K562 (cell line): ENCODE measurements at regions not wholly inside any gene's neighbourhood (a gene's known extent, or its start where the extent isn't known, plus 50 kb on each side); places are given as distances from the start of the nearest gene placed in this dataset.

Source experiments
- ATAC-seq: fragments of 200-7000 bp; cut with Tn5 transposase; 3 replicates; pipeline ENCODE4 v1.9.1; 2020; ENCODE audit warnings: moderate library complexity
- BruUV-seq: library from RNA; stranded (reverse); fragments of 400-500 nt; replicated peaks from 2 replicates; lab custom pipeline; 2021; lab: Mats Ljungman, UMichigan
- CTCF ChIA-PET: fragments of 300-600 bp; formaldehyde crosslinking; extraction: SDS; loops from one replicate; lab custom pipeline; 2021; ENCODE audit warnings: low intra/inter-chr PET ratio; lab: Yijun Ruan, JAX
- POLR2A ChIA-PET: fragments of 300-600, 350-650 bp; sonication (Branson Sonifier 250); formaldehyde crosslinking; extraction: SDS; loops from one replicate; lab custom pipeline; 2021; ENCODE audit warnings: antibody characterized with exemption, inconsistent platforms; lab: Yijun Ruan, JAX
- DNase-seq, 4 experiments: peaks; one replicate each; pipeline versions ENCODE4 v3.0.0 to v3.0.0-alpha.2; 2011 to 2018; ENCODE audit warnings: low spot score in 3 of 4, mixed read lengths in 3 of 4; ENCODE audit errors: extremely low read depth in 1 of 4
- FAIRE-seq: peaks from 2 replicates; lab custom pipeline; 2011; peaks lifted over from hg19 to GRCh38; lab: Jason Lieb, UNC
- H2AFZ ChIP-seq: 2 replicates; pipeline ENCODE4 v1.6.0; 2011; ENCODE audit warnings: low read depth, low read length, control low read depth, inconsistent platforms
- H3K27ac ChIP-seq: fragments of 200-600 bp; 3 replicates; pipeline ENCODE4 v1.8.0; 2011; ENCODE audit warnings: low read depth, mild to moderate bottlenecking, control low read depth, inconsistent platforms, low read length, moderate library complexity, mixed read lengths; ENCODE audit errors: extremely low read depth
- H3K27me3 ChIP-seq, 2 experiments: fragments of 300-600 bp in 1 of 2; 2 replicates in 1 of 2; 3 replicates in 1 of 2; pipeline versions ENCODE4 v1.6.0 to v1.8.0; 2011; ENCODE audit warnings: inconsistent platforms in 2 of 2, low read length in 2 of 2, mild to moderate bottlenecking in 1 of 2, mixed read lengths in 1 of 2, moderate library complexity in 1 of 2; ENCODE audit not compliant: control insufficient read depth in 2 of 2, insufficient read depth in 2 of 2
- H3K36me3 ChIP-seq: fragments of 300-600 bp; 3 replicates; pipeline ENCODE4 v1.8.0; 2011; ENCODE audit warnings: mild to moderate bottlenecking, low read length, inconsistent platforms; ENCODE audit not compliant: control insufficient read depth, insufficient read depth
- H3K4me1 ChIP-seq, 2 experiments: fragments of 200-600 bp in 1 of 2; replicated peaks in 1 of 2; 2 replicates in 1 of 2; 3 replicates in 1 of 2; pipeline versions ENCODE4 v1.5.1 to v1.8.0; 2011; ENCODE audit warnings: inconsistent platforms in 2 of 2, low read length in 2 of 2, mild to moderate bottlenecking in 1 of 2, mixed read lengths in 1 of 2, moderate library complexity in 1 of 2; ENCODE audit not compliant: control insufficient read depth in 2 of 2, insufficient read depth in 2 of 2
- H3K4me2 ChIP-seq: 2 replicates; pipeline ENCODE4 v1.6.1; 2011; ENCODE audit warnings: low read length, control low read depth, inconsistent platforms, mixed read lengths; ENCODE audit not compliant: insufficient read depth
- H3K4me3 ChIP-seq: fragments of 200-600 bp; sonication (generic), shearing (Covaris generic); 2 replicates; pipeline ENCODE4 v1.5.1; 2016; ENCODE audit warnings: control low read depth, inconsistent platforms
- H3K79me2 ChIP-seq: fragments of 200-600 bp; 3 replicates; pipeline ENCODE4 v1.8.0; 2011; ENCODE audit warnings: low read length, inconsistent platforms; ENCODE audit not compliant: control insufficient read depth, insufficient read depth
- H3K9ac ChIP-seq, 2 experiments: 2 replicates each; pipeline versions ENCODE4 v1.6.0 to v1.6.1; 2011; ENCODE audit warnings: low read depth in 2 of 2, low read length in 2 of 2, control low read depth in 1 of 2, inconsistent platforms in 1 of 2, mild to moderate bottlenecking in 1 of 2, mixed read lengths in 1 of 2; ENCODE audit not compliant: insufficient read depth in 1 of 2
- H3K9me1 ChIP-seq: one replicate; pipeline ENCODE4 v1.6.0; 2011; ENCODE audit warnings: inconsistent platforms, mild to moderate bottlenecking, low read length, moderate library complexity; ENCODE audit not compliant: control insufficient read depth, insufficient read depth
- H3K9me3 ChIP-seq: replicated peaks from 2 replicates; pipeline ENCODE4 v1.5.1; 2011; ENCODE audit warnings: low read depth, low read length, inconsistent platforms; ENCODE audit not compliant: control insufficient read depth, insufficient read depth
- H4K20me1 ChIP-seq: replicated peaks from 2 replicates; pipeline ENCODE4 v1.6.1; 2011; ENCODE audit warnings: low read length, inconsistent platforms, mixed read lengths; ENCODE audit not compliant: control insufficient read depth, insufficient read depth
- CAMTA2 ChIP-seq: fragments of 250-450 bp; sonication (Bioruptor Pico); conservative IDR thresholded peaks from 2 replicates; pipeline ENCODE4 v1.5.1; 2022
- EZH2 ChIP-seq: IDR thresholded peaks from 2 replicates; pipeline ENCODE4 v1.6.1; 2012; ENCODE audit warnings: low read depth, mild to moderate bottlenecking, inconsistent platforms, low read length, borderline replicate concordance
- FOXM1 ChIP-seq, 2 experiments: fragments of 450-650 bp in 1 of 2; sonication (generic) in 1 of 2; formaldehyde crosslinking in 1 of 2; IDR thresholded peaks; 2 replicates each; pipeline versions ENCODE4 v1.6.1 to v1.9.0; 2017 to 2022; ENCODE audit warnings: low read depth in 2 of 2, mild to moderate bottlenecking in 2 of 2, missing genetic modification reagents in 1 of 2, moderate library complexity in 1 of 2
- LEF1 ChIP-seq: fragments of 450-650 bp; IDR thresholded peaks from 2 replicates; pipeline ENCODE4 v1.6.1; 2016; ENCODE audit warnings: mild to moderate bottlenecking
- NONO ChIP-seq, 2 experiments: fragments of 200-400 bp in 1 of 2; fragments of 450-650 bp in 1 of 2; formaldehyde crosslinking in 1 of 2; IDR thresholded peaks; 2 replicates each; pipeline ENCODE4 v1.6.1; 2017; ENCODE audit warnings: low read depth in 2 of 2, mild to moderate bottlenecking in 2 of 2, moderate library complexity in 2 of 2, low read length in 1 of 2
- NR4A1 ChIP-seq, 2 experiments: fragments of 250-450 bp in 1 of 2; fragments of 450-650 bp in 1 of 2; sonication (Bioruptor Pico) in 1 of 2; IDR thresholded peaks; 2 replicates each; pipeline versions ENCODE4 v1.4.0 to v1.6.1; 2016 to 2020; ENCODE audit warnings: mild to moderate bottlenecking in 2 of 2, missing compliant biosample characterization in 1 of 2, missing genetic modification characterization in 1 of 2, moderate library complexity in 1 of 2
- NUFIP1 ChIP-seq: fragments of 450-650 bp; IDR thresholded peaks from 2 replicates; pipeline ENCODE4 v1.6.1; 2018; ENCODE audit not compliant: partially characterized antibody
- OTX1 ChIP-seq: fragments of 450-650 bp; formaldehyde crosslinking; IDR thresholded peaks from 2 replicates; pipeline ENCODE4 v1.4.0; 2022; ENCODE audit warnings: mild to moderate bottlenecking
- PHB2 ChIP-seq: fragments of 450-650 bp; IDR thresholded peaks from 2 replicates; pipeline ENCODE4 v1.6.1; 2017; ENCODE audit warnings: low read depth
- POLR2G ChIP-seq: fragments of 200-400 bp; formaldehyde crosslinking; IDR thresholded peaks from 2 replicates; pipeline ENCODE4 v1.6.1; 2017; ENCODE audit warnings: low read depth, mild to moderate bottlenecking, antibody characterized with exemption, low read length, moderate library complexity
- PPARD ChIP-seq: fragments of 250-450 bp; sonication (Bioruptor Pico); IDR thresholded peaks from 2 replicates; pipeline ENCODE4 v1.8.0; 2022; ENCODE audit warnings: inconsistent platforms, mild to moderate bottlenecking, moderate library complexity
- SETDB1 ChIP-seq: IDR thresholded peaks from one replicate; pipeline ENCODE4 v1.6.1; 2012; ENCODE audit warnings: low read length, control low read depth, inconsistent platforms
- TOE1 ChIP-seq, 2 experiments: fragments of 450-650 bp in 1 of 2; sonication (generic) in 1 of 2; formaldehyde crosslinking in 1 of 2; IDR thresholded peaks; 2 replicates each; pipeline versions ENCODE4 v1.7.1 to v1.8.0; 2016 to 2022; ENCODE audit warnings: borderline replicate concordance in 2 of 2, mild to moderate bottlenecking in 2 of 2, antibody characterized with exemption in 1 of 2, inconsistent platforms in 1 of 2, low read depth in 1 of 2, missing genetic modification reagents in 1 of 2, moderate library complexity in 1 of 2
- ZBTB9 ChIP-seq: fragments of 450-650 bp; formaldehyde crosslinking; IDR thresholded peaks from 2 replicates; pipeline ENCODE4 v1.4.0; 2020; ENCODE audit warnings: mild to moderate bottlenecking, moderate library complexity
- ZNF175 ChIP-seq: fragments of 200-800 bp; sonication (Bioruptor generic); IDR thresholded peaks from 2 replicates; pipeline ENCODE4 v1.6.1; 2016; ENCODE audit warnings: low read depth, mild to moderate bottlenecking, missing genetic modification characterization, missing compliant biosample characterization
- ZNF584 ChIP-seq: fragments of 200-800 bp; sonication (Bioruptor generic); IDR thresholded peaks from 2 replicates; pipeline ENCODE4 v1.6.1; 2016; ENCODE audit warnings: low read depth, mild to moderate bottlenecking, missing genetic modification characterization, missing compliant biosample characterization
- ZNF79 ChIP-seq: fragments of 250-450 bp; sonication (Bioruptor Pico); IDR thresholded peaks from 2 replicates; pipeline ENCODE4 v1.4.0; 2020; ENCODE audit warnings: low read depth, mild to moderate bottlenecking, moderate library complexity
- WGBS: fragments of 100-300 bp; shearing (Covaris generic); methylation state at CpG from one replicate; pipeline ENCODE4 v1.1.6; 2016; ENCODE audit warnings: low coverage, mixed read lengths; ENCODE audit not compliant: insufficient coverage; ENCODE audit errors: missing lambda C conversion rate; 5-methylcytosine and 5-hydroxymethylcytosine counted together
- in situ Hi-C: fragments of 300-500 bp; cut with MboI; formaldehyde crosslinking; loops from 4 replicates; pipeline ENCODE4 v1.15.0; 2018; ENCODE audit warnings: inconsistent platforms, mixed read lengths
- intact Hi-C: fragments of 100-400 bp; cut with micrococcal nuclease; formaldehyde crosslinking; loops from 2 replicates; pipeline ENCODE4 v1.14.2; 2022

- H4K20me1 ChIP-seq: no peaks in the 10 kb centered on the region
- 3% methylated on average over 2 of the region's 2 CpGs for WGBS
- no peak for DNase-seq
- H3K4me3 ChIP-seq: no peak overlapping the region
- no TSS peak for BruUV-seq
- no peak overlapping the region for H3K9ac ChIP-seq
- ATAC-seq: no peak
- H3K9me3 ChIP-seq: no peaks in the 10 kb centered on the region
- H3K4me2 ChIP-seq: no peak overlapping the region
- H3K9me1 ChIP-seq: no peaks in the 10 kb centered on the region
- no peaks in the 10 kb centered on the region for H3K4me1 ChIP-seq
- FAIRE-seq: no peak
- in situ Hi-C loops: no loop called here
- no peaks in the 10 kb centered on the region for H3K27me3 ChIP-seq
- no peaks in the 10 kb centered on the region for H3K36me3 ChIP-seq
- no peak overlapping the region for H2AFZ ChIP-seq
- ChIA-PET CTCF (no interaction called here), POLR2A (no interaction called here)
- no peaks in the 10 kb centered on the region for H3K79me2 ChIP-seq
- intact Hi-C loops: no loop called here
- H3K27ac ChIP-seq: no peak overlapping the region
- no peak for TF ChIP-seq ZNF584
- TF ChIP-seq FOXM1 (IDR thresholded peaks at IDR 0.05; ENCODE audit: low read depth): no peak
- TF ChIP-seq FOXM1 (CRISPR knock-in tag; IDR thresholded peaks at IDR 0.05; ENCODE audit: low read depth): no peak
- TF ChIP-seq PHB2: no peak
- TF ChIP-seq NUFIP1: no peak
- no peak for TF ChIP-seq ZNF175 (CRISPR knock-in tag)
- TF ChIP-seq OTX1: no peak
- no peak for TF ChIP-seq ZBTB9 (CRISPR knock-in tag)
- no peak for TF ChIP-seq CAMTA2 (CRISPR knock-in tag)
- TF ChIP-seq TOE1 (IDR thresholded peaks at IDR 0.05; ENCODE audit: borderline replicate concordance): no peak
- TF ChIP-seq TOE1 (CRISPR knock-in tag; IDR thresholded peaks at IDR 0.05; ENCODE audit: borderline replicate concordance, low read depth): no peak
- TF ChIP-seq NR4A1 (CRISPR knock-in tag; IDR thresholded peaks at IDR 0.05): no peak
- TF ChIP-seq NR4A1 (tag; IDR thresholded peaks at IDR 0.05): no peak
- no peak for TF ChIP-seq EZH2
- TF ChIP-seq NONO (IDR thresholded peaks at IDR 0.05; ENCODE audit: low read depth in 2 of 2, low read length in 1 of 2): no peak
- no peak for TF ChIP-seq SETDB1
- no peak for TF ChIP-seq ZNF79 (CRISPR knock-in tag)
- TF ChIP-seq POLR2G: no peak
- no peak for TF ChIP-seq PPARD (CRISPR knock-in tag)
- TF ChIP-seq LEF1: no peak
Observed at GRCh38 chr10:58140054-58140453, 127.6 kb downstream of the IPMK start.
